GM13977 (cell line): ENCODE measurements at regions not wholly inside any gene's neighbourhood (a gene's known extent, or its start where the extent isn't known, plus 50 kb on each side); places are given as distances from the start of the nearest gene placed in this dataset.
A peak's percentile ranks its signal among the peaks of the same experiment; 100 is the strongest.

Experiments used
- DNase-seq: peaks from one replicate; pipeline ENCODE4 v3.0.0; 2012; ENCODE audit warnings: low spot score
- in situ Hi-C: fragments of 300-500 bp; cut with MboI; formaldehyde crosslinking; loops from one replicate; pipeline ENCODE4 v1.12.0; 2022; ENCODE audit warnings: low sequenced_read_pairs, low pct_unique_long_range_greater_than_20kb, mixed read lengths, inconsistent platforms; ENCODE audit not compliant: unreplicated experiment
- TF ChIP-seq, protein P1 (sequence below): IDR thresholded peaks from 2 replicates; pipeline ENCODE4 v1.5.1; 2012; ENCODE audit warnings: mild to moderate bottlenecking, control low read depth; ENCODE audit not compliant: insufficient read depth; ENCODE audit errors: extremely low read depth, missing control alignments

DNA sequence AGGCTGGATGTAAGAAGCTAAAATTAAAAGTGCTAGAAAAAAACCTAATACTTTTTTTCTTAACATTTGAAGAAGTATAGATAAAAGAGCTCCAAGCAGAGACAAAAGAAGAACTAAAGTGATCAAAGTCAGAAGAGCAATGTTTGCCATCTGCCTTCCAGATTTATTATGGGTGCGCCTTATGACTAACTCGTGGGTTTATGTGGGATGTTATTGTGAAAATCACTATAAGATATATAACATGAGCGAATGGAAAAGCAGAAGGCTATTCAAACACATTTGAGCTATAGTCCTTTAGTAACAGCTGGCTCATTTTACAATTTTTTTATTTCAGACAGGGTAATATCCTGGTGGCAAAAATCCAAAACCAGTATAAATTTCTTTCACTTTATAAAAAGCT lies 1040.7 kb downstream of the RAPGEF2 start:
- TF ChIP-seq, protein P1, sequence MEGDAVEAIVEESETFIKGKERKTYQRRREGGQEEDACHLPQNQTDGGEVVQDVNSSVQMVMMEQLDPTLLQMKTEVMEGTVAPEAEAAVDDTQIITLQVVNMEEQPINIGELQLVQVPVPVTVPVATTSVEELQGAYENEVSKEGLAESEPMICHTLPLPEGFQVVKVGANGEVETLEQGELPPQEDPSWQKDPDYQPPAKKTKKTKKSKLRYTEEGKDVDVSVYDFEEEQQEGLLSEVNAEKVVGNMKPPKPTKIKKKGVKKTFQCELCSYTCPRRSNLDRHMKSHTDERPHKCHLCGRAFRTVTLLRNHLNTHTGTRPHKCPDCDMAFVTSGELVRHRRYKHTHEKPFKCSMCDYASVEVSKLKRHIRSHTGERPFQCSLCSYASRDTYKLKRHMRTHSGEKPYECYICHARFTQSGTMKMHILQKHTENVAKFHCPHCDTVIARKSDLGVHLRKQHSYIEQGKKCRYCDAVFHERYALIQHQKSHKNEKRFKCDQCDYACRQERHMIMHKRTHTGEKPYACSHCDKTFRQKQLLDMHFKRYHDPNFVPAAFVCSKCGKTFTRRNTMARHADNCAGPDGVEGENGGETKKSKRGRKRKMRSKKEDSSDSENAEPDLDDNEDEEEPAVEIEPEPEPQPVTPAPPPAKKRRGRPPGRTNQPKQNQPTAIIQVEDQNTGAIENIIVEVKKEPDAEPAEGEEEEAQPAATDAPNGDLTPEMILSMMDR, result no peak
- DNase-seq, result no peak
- in situ Hi-C loops, result no loop called here

DNA sequence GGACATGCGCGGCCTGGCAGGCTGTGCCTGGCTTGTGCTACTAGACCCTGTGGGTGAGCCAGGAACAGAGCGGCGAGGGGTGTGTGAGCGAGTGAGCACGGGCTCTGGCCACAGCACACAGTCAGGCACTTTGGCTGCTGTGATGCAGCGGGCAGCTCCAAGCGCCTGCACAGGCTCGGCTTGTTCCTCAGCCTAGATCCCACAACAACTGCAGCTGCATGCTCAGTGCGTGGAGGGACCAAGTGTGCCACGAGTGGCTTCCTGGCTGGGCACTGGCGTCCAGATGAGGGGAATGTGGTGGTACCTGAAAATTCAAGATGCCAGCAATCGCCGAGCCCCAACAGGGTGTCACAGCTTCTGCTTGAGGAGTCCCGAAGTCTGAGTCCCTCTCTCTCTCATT lies 1056.6 kb downstream of the RAPGEF2 start:
- TF ChIP-seq, protein P1, result no peak
- in situ Hi-C loops, result no loop called here
- no peak for DNase-seq

DNA sequence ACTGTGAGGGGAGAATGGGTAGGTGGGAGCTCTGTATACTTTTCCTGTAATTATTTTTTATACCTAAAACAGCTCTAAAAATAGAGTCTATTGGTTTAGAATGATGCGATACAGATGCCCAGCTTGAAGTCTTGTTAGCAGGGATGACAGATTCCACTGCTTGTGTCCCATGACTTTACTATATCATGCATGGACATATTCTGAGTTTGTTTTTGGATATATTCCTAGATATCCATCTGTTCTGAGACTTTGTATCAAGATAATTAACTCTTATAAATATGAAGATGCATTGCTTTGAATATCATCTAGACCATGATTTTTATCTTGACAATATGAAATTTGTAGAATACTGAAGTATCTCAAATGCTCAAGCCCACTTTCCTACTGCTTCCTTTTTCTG lies 1058.1 kb downstream of the RAPGEF2 start:
- DNase-seq, result no peak
- TF ChIP-seq, protein P1, result no peak
- in situ Hi-C loops, result no loop called here

DNA sequence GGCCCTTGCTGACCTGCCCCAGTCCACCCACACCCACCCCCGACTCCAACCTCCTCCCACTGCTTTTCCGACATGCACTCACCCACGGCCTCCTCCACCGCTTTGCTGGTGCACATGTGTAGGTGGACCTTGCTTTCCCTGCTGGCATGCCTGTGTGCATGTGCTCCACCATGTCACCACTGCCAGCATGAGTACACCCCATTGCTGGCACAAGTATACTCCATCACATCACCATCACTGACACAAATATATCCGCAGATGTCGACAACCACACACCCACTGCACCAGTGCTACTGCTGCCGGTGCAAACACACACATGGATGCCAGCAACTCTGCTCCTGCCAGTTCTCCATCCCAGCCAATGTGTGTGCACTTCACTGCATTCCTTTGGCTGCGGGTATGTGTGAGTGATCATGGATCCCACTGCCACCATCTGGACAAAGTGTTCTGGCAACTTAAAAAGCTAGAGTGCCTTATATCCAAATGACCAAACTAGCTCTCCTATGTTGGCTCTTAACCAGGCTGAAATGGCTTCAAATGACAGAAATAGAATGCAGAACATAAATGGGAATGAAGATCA lies 1072.3 kb downstream of the RAPGEF2 start:
- in situ Hi-C loops, result no loop called here
- DNase-seq, result no peak

DNA sequence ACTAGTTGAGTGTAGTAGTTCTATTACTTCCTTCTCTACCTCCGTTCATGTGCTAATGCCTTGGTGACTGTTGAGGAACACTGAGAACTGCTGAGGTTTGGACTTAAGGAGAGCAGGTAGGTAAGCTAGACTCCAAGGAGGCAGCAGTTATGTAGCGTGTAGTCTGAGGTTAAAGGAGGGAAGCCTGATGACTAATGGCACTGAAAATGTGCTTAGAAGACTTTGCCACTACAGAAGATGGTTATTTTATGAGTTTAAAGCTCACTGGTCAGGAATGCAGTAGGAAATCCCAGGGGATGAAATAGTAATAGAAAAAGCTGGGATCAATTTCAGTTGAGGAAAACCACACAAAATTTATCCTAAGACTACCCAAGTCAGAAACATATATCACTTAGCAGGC lies 1077.3 kb downstream of the RAPGEF2 start:
- TF ChIP-seq, protein P1, result no peak
- in situ Hi-C loops, result no loop called here
- no peak for DNase-seq

More for the DNA sequence above, 1072.3 kb downstream of the RAPGEF2 start:
- TF ChIP-seq, protein P1, result peak; percentile 38

DNA sequence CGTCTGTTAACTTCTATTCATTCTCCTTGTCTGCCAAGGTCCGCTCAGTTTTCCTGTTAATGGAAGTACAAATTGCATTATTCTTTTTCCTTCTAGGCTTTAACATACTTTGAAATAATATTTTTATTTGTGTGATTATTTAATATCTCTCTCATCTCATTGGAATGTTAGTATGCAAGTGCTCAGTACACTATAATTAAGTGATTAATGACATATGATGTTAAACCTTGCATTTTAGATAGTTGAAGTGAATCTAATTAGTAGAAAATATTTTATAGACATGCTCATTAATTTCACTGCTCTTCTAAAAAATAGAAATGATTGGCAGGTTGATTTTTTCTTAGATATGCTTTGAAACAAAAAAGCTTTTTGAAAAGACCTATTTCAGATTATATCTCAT lies 1079.8 kb downstream of the RAPGEF2 start:
- TF ChIP-seq, protein P1, result no peak
- DNase-seq, result no peak
- in situ Hi-C loops, result no loop called here

DNA sequence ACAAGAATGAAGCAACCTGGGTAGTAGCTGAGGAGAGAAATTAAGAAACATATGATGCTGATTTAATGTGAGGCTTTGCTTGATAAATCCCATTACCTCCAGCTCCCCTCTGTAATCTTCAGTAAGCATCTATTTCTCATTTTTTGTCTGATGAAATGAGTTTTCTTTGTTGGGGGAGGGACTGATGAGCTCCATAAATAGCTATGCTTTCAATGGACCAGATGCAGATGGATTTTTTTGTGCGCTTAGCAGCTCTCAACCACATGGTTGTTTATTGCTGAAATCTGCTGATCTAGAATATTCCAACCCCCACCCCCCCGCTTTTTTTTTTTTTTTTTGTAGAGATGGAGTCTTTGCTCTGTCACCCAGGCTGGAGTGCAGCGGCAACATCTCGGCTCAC lies 1082.0 kb downstream of the RAPGEF2 start:
- no peak for DNase-seq
- TF ChIP-seq, protein P1, result no peak
- in situ Hi-C loops, result no loop called here
